ENCODE measurements at regions not wholly inside any gene's neighbourhood (a gene's known extent, or its start where the extent isn't known, plus 50 kb on each side); places are given as distances from the start of the nearest gene placed in this dataset.

DNA sequence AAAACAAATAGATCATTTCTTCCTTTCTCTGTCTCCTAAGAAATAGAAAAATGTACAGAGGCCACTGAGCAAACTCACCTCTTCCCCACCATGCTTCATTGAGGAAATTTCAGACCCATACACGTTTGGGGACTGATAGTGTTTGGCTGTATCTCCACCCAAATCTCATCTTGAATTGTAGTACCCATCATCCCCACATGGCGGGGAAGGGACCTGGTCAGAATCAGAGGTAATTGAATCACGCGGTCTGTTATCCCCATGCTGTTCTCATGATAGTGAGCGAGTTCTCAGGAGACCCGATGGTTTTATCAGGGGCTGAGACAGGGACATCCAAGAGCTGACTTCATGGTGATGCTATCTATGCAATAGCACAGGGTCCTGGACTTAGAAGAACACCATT is 1655.8 kb downstream of the MAT2B start:
- Histone ChIP-seq H3K36me3 (ENCODE audit: control insufficient read depth in 1 of 2, insufficient read depth in 2 of 2, low read length in 2 of 2) (no peaks in the 10 kb centered on the region), H3K9me3 (ENCODE audit: insufficient read depth, low read depth, low read length) (no peaks in the 10 kb centered on the region), H3K4me1 (ENCODE audit: control insufficient read depth in 1 of 2, insufficient read depth in 2 of 2, low read length in 2 of 2) (no peaks in the 10 kb centered on the region), H3K9ac (ENCODE audit: low read length) (no peak overlapping the region), H3K4me2 (ENCODE audit: low read length) (no peak overlapping the region), H3K4ac (ENCODE audit: low read depth, low read length) (no peak overlapping the region), H3K79me2 (ENCODE audit: control insufficient read depth, insufficient read depth, low read length, poor library complexity) (no peaks in the 10 kb centered on the region), H4K12ac (ENCODE audit: low read depth, low read length) (no peak overlapping the region), H4K91ac (ENCODE audit: low read depth, low read length) (no peak overlapping the region), H3K79me1 (ENCODE audit: low read length) (no peaks in the 10 kb centered on the region), H2BK120ac (ENCODE audit: insufficient read depth, low read length, poor library complexity) (no peak overlapping the region), H4K8ac (ENCODE audit: low read depth, low read length) (no peak overlapping the region), H3K27me3 (ENCODE audit: insufficient read depth, low read length) (no peaks in the 10 kb centered on the region), H2AK5ac (ENCODE audit: low read length) (no peak overlapping the region), H3K14ac (ENCODE audit: low read length) (no peak overlapping the region), H3K27ac (ENCODE audit: low read depth, low read length) (no peak overlapping the region), H2BK5ac (ENCODE audit: low read depth, low read length, poor library complexity) (no peak overlapping the region), H2BK12ac (ENCODE audit: low read length) (no peak overlapping the region), H3K4me3 (ENCODE audit: low read depth, low read length) (no peak overlapping the region), H3K23ac (ENCODE audit: low read length) (no peak overlapping the region), H3K18ac (ENCODE audit: low read length) (no peak overlapping the region), H2AFZ (ENCODE audit: insufficient read depth, low read length, poor library complexity) (no peak overlapping the region)
- no CpG with 5 or more reads among the region's 6 CpGs for WGBS (ENCODE audit: extremely low coverage, insufficient coverage, insufficient read length)
- no peak for DNase-seq

DNA sequence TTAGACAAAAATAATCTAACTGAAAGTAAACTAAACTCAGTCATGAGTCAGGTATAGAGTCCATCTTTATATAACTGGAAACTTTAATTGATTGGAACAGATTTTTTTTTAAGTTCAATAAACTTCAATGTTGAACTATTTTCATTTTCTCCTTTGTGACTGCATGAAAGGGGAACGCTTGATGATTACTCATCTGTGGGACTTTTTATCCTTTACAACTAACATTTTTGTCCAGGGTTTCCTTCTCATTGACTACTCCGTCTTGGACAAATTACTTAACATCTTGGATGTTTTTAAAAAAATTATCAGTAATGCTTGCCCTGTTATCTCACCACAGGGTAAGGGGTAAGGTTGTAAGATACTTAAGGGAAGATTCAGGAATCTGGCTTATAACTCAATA is 1658.4 kb downstream of the MAT2B start:
- no peak overlapping the region for H3K4me2 ChIP-seq (ENCODE audit: low read length)
- H4K12ac ChIP-seq (ENCODE audit: low read depth, low read length), result no peak overlapping the region
- no peaks in the 10 kb centered on the region for H3K27me3 ChIP-seq (ENCODE audit: insufficient read depth, low read length)
- H3K36me3 ChIP-seq (ENCODE audit: control insufficient read depth in 1 of 2, insufficient read depth in 2 of 2, low read length in 2 of 2), result no peaks in the 10 kb centered on the region
- no peak overlapping the region for H3K27ac ChIP-seq (ENCODE audit: low read depth, low read length)
- no peak overlapping the region for H3K23ac ChIP-seq (ENCODE audit: low read length)
- H3K79me1 ChIP-seq (ENCODE audit: low read length), result no peaks in the 10 kb centered on the region
- WGBS (ENCODE audit: extremely low coverage, insufficient coverage, insufficient read length), result no CpG with 5 or more reads among the region's 2 CpGs
- no peak overlapping the region for H2AFZ ChIP-seq (ENCODE audit: insufficient read depth, low read length, poor library complexity)
- H4K8ac ChIP-seq (ENCODE audit: low read depth, low read length), result no peak overlapping the region
- no peak overlapping the region for H2AK5ac ChIP-seq (ENCODE audit: low read length)
- no peaks in the 10 kb centered on the region for H3K79me2 ChIP-seq (ENCODE audit: control insufficient read depth, insufficient read depth, low read length, poor library complexity)
- no peak overlapping the region for H3K4ac ChIP-seq (ENCODE audit: low read depth, low read length)
- H3K14ac ChIP-seq (ENCODE audit: low read length), result no peak overlapping the region
- H2BK12ac ChIP-seq (ENCODE audit: low read length), result no peak overlapping the region
- H3K4me3 ChIP-seq (ENCODE audit: low read depth, low read length), result no peak overlapping the region
- H2BK5ac ChIP-seq (ENCODE audit: low read depth, low read length, poor library complexity), result no peak overlapping the region
- no peaks in the 10 kb centered on the region for H3K4me1 ChIP-seq (ENCODE audit: control insufficient read depth in 1 of 2, insufficient read depth in 2 of 2, low read length in 2 of 2)
- H3K9me3 ChIP-seq (ENCODE audit: insufficient read depth, low read depth, low read length), result no peaks in the 10 kb centered on the region
- H3K9ac ChIP-seq (ENCODE audit: low read length), result no peak overlapping the region
- H2BK120ac ChIP-seq (ENCODE audit: insufficient read depth, low read length, poor library complexity), result no peak overlapping the region
- no peak overlapping the region for H4K91ac ChIP-seq (ENCODE audit: low read depth, low read length)
- H3K18ac ChIP-seq (ENCODE audit: low read length), result no peak overlapping the region
- DNase-seq, result no peak

DNA sequence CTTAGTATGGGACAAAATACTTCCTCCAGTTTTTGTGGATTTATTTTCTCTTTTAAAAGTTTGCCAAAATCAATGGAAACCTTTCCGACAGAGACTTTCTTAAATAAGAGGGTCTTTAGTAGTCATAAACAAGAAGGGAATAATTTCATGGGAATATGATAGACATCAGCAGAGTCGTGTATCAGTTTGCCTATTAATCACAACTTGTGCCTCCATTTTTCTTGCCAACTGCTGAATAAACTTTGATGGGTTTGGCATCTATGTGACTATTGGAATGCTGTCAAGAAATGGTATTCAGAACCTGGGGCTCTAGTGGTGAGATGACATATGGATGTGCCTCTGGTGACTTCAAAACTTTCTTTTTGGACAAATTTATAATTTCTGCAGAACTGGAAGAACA is 1668.2 kb downstream of the MAT2B start:
- Histone ChIP-seq H3K4me3 (ENCODE audit: low read depth, low read length) (no peak overlapping the region), H3K79me1 (ENCODE audit: low read length) (no peaks in the 10 kb centered on the region), H4K12ac (ENCODE audit: low read depth, low read length) (no peak overlapping the region), H3K9ac (ENCODE audit: low read length) (no peak overlapping the region), H4K8ac (ENCODE audit: low read depth, low read length) (no peak overlapping the region), H2AK5ac (ENCODE audit: low read length) (no peak overlapping the region), H3K36me3 (ENCODE audit: control insufficient read depth in 1 of 2, insufficient read depth in 2 of 2, low read length in 2 of 2) (no peaks in the 10 kb centered on the region), H3K4me1 (ENCODE audit: control insufficient read depth in 1 of 2, insufficient read depth in 2 of 2, low read length in 2 of 2) (no peaks in the 10 kb centered on the region), H3K4me2 (ENCODE audit: low read length) (no peak overlapping the region), H3K14ac (ENCODE audit: low read length) (no peak overlapping the region), H3K27ac (ENCODE audit: low read depth, low read length) (no peak overlapping the region), H2BK12ac (ENCODE audit: low read length) (no peak overlapping the region), H4K91ac (ENCODE audit: low read depth, low read length) (no peak overlapping the region), H3K18ac (ENCODE audit: low read length) (no peak overlapping the region), H2AFZ (ENCODE audit: insufficient read depth, low read length, poor library complexity) (no peak overlapping the region), H3K4ac (ENCODE audit: low read depth, low read length) (no peak overlapping the region), H2BK120ac (ENCODE audit: insufficient read depth, low read length, poor library complexity) (no peak overlapping the region), H3K23ac (ENCODE audit: low read length) (no peak overlapping the region), H2BK5ac (ENCODE audit: low read depth, low read length, poor library complexity) (no peak overlapping the region), H3K9me3 (ENCODE audit: insufficient read depth, low read depth, low read length) (no peaks in the 10 kb centered on the region), H3K27me3 (ENCODE audit: insufficient read depth, low read length) (no peaks in the 10 kb centered on the region), H3K79me2 (ENCODE audit: control insufficient read depth, insufficient read depth, low read length, poor library complexity) (no peaks in the 10 kb centered on the region)
- WGBS (ENCODE audit: extremely low coverage, insufficient coverage, insufficient read length), result no CpG with 5 or more reads among the region's 2 CpGs
- no peak for DNase-seq

DNA sequence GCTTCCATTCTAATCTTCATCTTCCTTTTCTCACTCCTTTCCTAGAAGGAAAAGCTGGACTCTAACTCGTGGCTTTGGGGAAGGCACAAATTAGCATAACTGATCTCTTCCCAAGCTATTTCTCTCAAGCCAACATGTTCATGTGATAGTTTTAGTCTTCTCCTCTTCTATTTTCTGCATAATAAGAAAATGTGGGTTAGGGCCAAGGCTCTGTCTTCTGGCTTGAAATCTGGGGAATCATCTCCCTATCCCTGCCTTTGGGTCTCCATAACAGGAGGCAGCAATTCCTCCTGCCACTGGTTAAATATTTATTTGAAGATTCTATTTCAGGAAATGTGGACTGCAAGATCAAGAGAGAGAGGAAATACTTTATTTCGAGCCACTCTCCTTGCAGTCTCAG is 1669.6 kb downstream of the MAT2B start:
- H3K27me3 ChIP-seq (ENCODE audit: insufficient read depth, low read length), result no peaks in the 10 kb centered on the region
- H3K14ac ChIP-seq (ENCODE audit: low read length), result no peak overlapping the region

More for the DNA sequence above, 1669.6 kb downstream of the MAT2B start:
- no peak overlapping the region for H3K4me2 ChIP-seq (ENCODE audit: low read length)
- H3K36me3 ChIP-seq (ENCODE audit: control insufficient read depth in 1 of 2, insufficient read depth in 2 of 2, low read length in 2 of 2), result no peaks in the 10 kb centered on the region
- H3K9me3 ChIP-seq (ENCODE audit: insufficient read depth, low read depth, low read length), result no peaks in the 10 kb centered on the region
- no peak for DNase-seq
- no peaks in the 10 kb centered on the region for H3K4me1 ChIP-seq (ENCODE audit: control insufficient read depth in 1 of 2, insufficient read depth in 2 of 2, low read length in 2 of 2)
- H3K27ac ChIP-seq (ENCODE audit: low read depth, low read length), result no peak overlapping the region
- H4K8ac ChIP-seq (ENCODE audit: low read depth, low read length), result no peak overlapping the region
- no peak overlapping the region for H3K9ac ChIP-seq (ENCODE audit: low read length)
- H2BK5ac ChIP-seq (ENCODE audit: low read depth, low read length, poor library complexity), result no peak overlapping the region
- no peak overlapping the region for H2AK5ac ChIP-seq (ENCODE audit: low read length)
- H3K79me1 ChIP-seq (ENCODE audit: low read length), result no peaks in the 10 kb centered on the region
- H4K12ac ChIP-seq (ENCODE audit: low read depth, low read length), result no peak overlapping the region
- no peak overlapping the region for H2AFZ ChIP-seq (ENCODE audit: insufficient read depth, low read length, poor library complexity)
- WGBS (ENCODE audit: extremely low coverage, insufficient coverage, insufficient read length), result no CpG with 5 or more reads among the region's 2 CpGs
- H3K4me3 ChIP-seq (ENCODE audit: low read depth, low read length), result no peak overlapping the region
- H2BK12ac ChIP-seq (ENCODE audit: low read length), result no peak overlapping the region
- H4K91ac ChIP-seq (ENCODE audit: low read depth, low read length), result no peak overlapping the region
- no peak overlapping the region for H3K18ac ChIP-seq (ENCODE audit: low read length)
- no peak overlapping the region for H3K23ac ChIP-seq (ENCODE audit: low read length)
- H3K79me2 ChIP-seq (ENCODE audit: control insufficient read depth, insufficient read depth, low read length, poor library complexity), result no peaks in the 10 kb centered on the region
- H2BK120ac ChIP-seq (ENCODE audit: insufficient read depth, low read length, poor library complexity), result no peak overlapping the region
- H3K4ac ChIP-seq (ENCODE audit: low read depth, low read length), result no peak overlapping the region

Data from trophoblast cell (in vitro differentiated cells and primary cell).